ENCODE measurements at regions not wholly inside any gene's neighbourhood (a gene's known extent, or its start where the extent isn't known, plus 50 kb on each side); places are given as distances from the start of the nearest gene placed in this dataset.

DNA sequence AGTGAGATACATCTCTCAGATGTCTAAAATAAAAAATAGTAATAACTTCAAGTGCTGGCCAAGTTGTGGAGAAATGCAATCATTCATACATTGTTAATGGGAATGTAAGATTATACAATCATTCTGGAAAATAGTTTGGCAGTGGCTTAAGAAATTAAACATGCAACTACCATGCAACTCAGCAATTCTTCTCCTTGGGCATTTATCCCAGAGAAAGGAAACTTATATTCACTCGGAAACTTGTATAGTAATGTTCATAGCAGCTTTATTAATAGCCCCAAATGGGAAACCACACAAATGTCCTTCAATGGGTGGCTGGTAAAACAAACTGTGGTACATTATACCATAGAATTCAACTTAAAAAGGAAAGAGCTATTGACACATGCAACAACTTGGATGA, 274.0 kb upstream of the SPRED2 start:
- TF ChIP-seq POLR2AphosphoS5 (IDR thresholded peaks at IDR 0.05) (no peak), EP300 (IDR thresholded peaks at IDR 0.05) (no peak)

Data from gastroesophageal sphincter (tissue), 2 donors.